HG03558 (cell line): ENCODE measurements at regions not wholly inside any gene's neighbourhood (a gene's known extent, or its start where the extent isn't known, plus 50 kb on each side); places are given as distances from the start of the nearest gene placed in this dataset.

Experiments used
- ATAC-seq: cut with Tn5 transposase; IDR thresholded peaks from one replicate; pipeline ENCODE4 v1.9.1; 2021; ENCODE audit warnings: moderate number of reproducible peaks; ENCODE audit not compliant: unreplicated experiment; ENCODE audit errors: extremely low read depth

DNA sequence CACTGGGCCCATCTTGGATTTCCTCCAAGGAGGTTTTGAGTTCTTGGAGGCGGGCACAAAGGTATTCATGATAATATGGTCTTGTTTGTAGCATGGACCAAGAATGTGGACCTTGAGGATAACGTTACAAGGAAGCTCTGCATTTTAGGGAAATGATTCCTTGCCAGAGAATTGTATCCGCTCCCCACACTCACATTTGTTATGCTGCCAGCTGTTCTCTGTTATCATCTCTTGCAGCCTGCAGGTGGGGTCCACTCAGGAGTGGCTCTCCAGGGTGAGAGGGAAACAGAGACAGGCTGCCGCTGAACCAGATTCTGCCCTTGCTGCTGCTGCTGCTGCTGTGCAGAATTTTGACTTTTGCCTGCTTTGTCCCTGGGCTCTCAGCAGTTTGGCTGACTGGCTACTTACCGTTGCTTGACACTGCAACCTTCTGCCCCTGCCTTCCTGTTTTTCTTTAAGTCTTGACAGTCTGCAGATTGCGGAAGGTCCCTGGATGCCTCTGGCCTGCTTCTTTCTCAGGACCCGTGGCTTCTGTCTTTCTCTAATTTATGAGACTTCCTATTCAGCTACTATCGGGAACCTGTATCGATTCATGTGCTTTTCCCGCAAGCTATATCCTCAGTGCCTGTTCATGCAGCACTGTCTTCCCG lies 122.3 kb upstream of the DOCK10 start:
- ATAC-seq = no peak

DNA sequence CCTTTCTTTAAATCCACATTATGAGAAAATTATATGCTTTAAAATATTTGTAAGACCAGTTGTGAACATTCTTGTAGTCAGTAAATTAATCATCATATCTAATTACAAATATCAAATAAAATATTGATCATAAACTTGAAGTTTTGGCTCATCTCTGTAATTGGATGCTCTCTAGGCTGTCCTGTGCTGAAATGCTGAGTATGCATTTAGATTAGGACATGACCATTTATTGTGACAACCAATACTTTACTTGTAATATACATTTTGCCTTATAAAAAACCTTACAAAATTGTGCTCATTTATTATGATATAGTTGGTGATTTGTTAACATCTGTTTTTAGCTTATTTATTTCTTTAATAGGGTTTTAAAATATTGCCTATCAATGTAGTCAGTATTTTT lies 116.1 kb upstream of the DOCK10 start:
- no peak for ATAC-seq

DNA sequence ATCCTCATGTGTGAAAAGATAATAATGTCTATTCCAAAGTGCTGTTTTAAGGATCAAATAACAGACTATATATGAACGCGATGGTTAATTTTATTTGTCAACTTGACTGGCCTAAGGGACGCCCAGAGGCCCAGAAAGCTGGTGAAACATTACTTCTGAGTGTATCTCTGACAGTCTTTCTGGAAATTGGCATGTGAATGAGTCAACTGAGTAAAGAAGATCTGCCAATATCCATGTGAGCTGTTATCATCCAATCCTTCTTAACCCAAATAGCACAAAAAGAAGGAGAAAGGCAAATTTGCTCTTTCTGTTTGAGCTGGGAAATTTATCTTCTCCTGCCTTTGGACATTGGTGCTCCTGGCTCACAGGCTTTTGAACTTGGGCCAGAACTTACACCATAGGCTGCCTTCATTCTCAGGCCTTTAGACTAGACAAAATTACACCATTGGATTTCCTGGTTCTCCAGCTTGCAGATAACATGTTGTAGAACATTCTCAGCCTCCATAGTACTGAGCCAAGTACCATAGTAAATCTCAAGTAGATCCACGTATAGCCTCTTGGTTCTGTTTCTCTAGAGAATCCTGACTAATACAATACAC lies 114.7 kb upstream of the DOCK10 start:
- no peak for ATAC-seq

DNA sequence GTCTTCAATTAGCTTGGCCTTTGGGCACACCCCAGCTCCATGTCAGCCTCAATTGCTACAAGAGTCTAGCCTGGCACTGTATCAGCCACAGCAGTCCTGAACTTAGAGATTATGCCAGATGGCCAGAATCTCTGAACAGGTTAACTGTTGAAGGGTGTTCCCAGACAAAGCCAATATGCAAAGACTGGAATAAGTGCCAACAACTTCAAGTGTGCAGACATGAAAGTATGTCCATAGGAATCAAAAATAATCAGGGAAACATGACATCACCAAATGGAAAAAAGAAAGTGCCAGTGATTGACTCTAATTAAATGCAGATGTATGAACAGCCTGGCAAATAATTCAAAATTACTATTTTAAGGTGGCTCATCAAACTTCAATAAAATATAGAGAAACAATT lies 98.5 kb upstream of the DOCK10 start:
- no peak for ATAC-seq

DNA sequence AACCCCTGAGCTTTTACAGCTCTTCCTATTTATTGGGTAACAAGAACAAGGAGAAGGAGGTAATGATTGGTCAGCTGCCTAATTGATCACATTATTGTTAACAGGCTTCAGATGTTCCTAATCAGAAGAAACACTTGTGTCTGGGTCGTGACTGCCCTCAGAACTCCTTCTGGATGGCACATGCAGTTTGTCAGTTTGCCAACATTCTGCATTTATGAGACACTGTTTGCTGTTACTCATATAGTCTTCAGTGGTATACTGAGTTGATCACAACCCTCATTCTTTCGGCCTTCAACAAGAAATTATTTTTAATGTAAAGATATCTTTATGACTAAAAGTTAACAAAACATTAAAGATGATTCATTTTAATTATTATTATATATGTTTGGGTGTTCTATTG lies 95.7 kb upstream of the DOCK10 start:
- ATAC-seq = no peak

DNA sequence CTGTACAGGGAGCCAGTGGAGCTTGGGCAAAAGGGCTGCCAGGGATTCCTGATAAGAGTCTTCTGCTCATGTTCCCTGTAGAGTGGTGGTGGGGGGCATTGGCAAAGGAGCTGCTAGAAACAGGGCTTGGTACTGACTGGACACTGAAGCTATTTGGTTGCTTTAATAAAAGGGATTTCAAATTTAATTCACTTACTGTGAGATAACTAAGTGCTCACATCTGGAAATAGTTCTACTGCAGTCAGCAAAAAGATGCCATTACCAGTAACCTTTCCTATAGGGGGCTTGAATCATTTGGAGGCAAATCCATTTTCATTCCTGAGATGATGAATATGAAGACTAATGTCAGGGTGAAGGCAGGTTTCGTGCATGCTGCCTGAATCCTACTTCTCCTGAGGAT lies 94.3 kb upstream of the DOCK10 start:
- ATAC-seq = no peak

DNA sequence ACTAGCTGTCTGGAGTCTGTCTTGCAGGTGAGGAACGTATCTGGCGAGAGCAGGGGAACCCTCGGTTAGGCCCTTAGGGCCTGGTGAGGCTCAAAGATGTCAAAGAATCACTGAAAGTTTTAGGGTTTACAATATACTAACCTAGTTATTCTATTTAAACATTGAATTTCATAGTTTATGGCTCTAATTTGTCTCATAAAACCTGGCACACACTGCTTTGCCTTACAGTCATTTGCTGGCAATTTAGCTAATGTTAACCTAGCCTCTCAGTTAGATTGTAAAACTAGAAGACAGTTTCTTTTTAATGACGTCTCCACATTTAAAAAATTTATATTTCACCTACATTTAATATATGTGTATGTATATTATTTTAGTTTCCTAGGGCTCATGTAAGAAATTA lies 89.6 kb upstream of the DOCK10 start:
- no peak for ATAC-seq

DNA sequence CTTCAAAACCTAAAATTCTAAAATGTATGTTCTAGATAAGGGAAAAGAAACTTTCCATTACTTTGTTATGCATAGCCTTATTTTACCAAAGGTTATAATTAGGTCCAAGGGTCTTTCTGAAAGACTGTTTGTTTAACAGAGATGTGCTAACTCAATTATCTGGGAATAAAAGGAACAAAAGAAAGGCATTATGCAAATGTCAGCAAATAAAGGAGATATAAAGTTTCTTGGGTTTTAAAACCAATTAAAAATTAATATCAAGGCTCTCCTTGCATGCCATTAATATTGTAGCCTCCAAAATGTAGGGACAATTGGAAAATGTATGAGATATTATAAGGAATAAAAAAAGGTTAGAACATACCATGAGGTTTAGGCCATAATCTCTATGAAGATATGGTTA lies 87.8 kb upstream of the DOCK10 start:
- no peak for ATAC-seq

- no peak for ATAC-seq
Observed at GRCh38 chr2:225124311-225125017, 82.2 kb upstream of the DOCK10 start.

GRCh38 chr2:225122583-225123486 lies 80.6 kb upstream of the DOCK10 start:
- ATAC-seq = no peak

- no peak for ATAC-seq
Observed at GRCh38 chr2:225122007-225122406, 79.7 kb upstream of the DOCK10 start.

DNA sequence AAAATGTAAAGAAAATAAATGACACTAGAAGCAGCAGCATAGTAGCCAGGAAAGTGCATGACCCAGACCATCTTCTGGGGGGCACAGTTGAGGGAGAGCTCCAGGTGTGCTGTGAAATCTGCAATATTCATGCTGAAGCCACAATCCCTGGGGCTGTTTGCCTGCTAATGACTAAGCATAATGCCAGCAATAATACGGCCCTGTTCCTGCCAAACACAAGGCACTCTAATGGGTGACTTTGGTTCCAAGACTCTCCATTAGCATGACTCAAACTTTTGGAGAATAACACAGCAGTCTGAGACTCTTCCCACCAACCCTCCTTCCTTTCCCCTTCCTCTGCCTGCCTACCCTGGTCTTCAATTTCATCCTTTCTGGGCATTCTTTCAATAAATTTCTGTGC lies 77.9 kb upstream of the DOCK10 start:
- ATAC-seq = no peak

GRCh38 chr2:225117051-225117716 lies 74.9 kb upstream of the DOCK10 start:
- no peak for ATAC-seq

DNA sequence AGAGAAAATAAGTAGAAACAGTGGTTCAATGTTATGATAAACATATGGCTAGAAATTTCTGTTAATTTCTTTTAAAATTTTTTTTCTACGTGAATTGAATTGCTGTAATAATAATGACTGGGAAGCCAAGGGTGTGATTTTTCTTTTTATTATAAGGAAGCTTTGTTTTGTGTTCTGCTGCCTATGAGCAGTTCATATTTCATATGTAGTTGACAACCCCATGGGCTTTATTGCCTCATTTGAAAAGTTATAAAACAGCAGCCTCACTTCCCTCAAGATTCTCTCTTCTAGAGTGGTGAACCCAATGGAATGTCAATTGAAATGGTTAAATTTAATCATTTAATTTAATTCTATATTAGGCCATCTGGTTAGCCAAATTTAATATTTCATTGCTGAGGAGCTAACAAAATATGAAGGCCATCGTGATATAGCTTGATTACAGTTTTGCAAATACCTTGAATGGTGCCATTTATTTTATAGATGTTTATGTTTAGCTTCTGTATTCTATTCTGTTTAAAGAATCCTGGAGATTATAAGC lies 72.6 kb upstream of the DOCK10 start:
- no peak for ATAC-seq

- no peak for ATAC-seq
Observed at GRCh38 chr2:225113371-225114015, 71.2 kb upstream of the DOCK10 start.

DNA sequence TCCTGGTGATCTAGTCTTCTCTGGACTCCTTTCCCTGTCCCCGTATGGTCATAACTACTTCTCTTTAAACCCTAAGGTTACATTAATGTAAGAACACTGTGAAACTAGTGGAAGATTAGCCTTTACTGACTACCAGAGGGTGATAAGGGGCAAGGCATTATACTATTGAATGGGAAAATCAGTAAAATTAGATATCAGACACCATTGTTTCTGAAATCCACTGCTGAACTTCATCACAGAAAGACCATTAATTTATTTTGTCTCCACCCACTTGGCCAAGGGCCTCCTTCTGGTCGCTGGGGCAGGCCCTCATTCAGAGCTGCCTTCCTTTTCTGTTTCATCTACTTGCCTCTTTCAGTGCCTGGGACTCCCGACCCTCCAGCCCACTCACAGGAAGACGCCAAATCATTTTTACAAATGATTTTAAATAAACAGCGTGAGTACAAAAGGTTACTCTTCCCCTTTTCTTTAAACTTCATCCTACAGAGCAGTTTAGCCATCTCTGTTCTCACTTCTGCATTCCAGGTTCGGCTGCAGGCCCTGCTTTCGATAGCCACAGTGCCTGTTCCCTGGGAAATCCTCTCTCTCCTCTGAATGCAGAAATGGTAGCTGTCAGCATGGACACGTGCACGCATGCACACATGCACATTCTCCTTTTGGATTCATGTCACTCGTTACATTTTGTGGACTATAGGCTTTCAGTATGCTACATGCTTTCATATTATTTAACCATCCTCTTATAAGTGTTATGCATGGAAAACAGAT lies 70.3 kb upstream of the DOCK10 start:
- no peak for ATAC-seq

- ATAC-seq = no peak
Observed at GRCh38 chr2:225108805-225109204, 66.5 kb upstream of the DOCK10 start.

GRCh38 chr2:225104971-225105370 lies 62.7 kb upstream of the DOCK10 start:
- ATAC-seq = no peak

- no peak for ATAC-seq
Observed at GRCh38 chr2:225104321-225104720, 62.1 kb upstream of the DOCK10 start.
